ENCODE measurements at regions not wholly inside any gene's neighbourhood (a gene's known extent, or its start where the extent isn't known, plus 50 kb on each side); places are given as distances from the start of the nearest gene placed in this dataset.

DNA sequence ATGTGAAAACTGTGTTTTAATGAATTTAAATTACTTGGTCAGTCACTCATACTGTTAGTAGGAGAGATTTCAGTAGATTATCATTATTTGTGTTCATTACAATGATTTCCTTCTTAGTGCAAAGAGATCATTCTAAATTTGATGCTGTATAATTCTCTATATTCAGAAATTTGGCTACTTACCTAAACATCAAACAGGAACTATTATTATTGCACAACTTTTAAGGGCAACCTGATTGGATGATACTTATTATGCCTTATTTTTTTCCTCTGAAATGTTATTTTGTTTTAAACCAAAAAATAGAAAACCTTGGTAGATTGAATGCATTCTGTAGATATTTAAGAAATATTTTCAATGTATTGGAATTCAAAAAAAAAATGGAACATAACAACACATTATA, 436.4 kb upstream of the PCDH15 start:
- POLR2A ChIA-PET, result no interaction called here
- CTCF ChIA-PET, result no interaction called here
- TF ChIP-seq, protein P1, sequence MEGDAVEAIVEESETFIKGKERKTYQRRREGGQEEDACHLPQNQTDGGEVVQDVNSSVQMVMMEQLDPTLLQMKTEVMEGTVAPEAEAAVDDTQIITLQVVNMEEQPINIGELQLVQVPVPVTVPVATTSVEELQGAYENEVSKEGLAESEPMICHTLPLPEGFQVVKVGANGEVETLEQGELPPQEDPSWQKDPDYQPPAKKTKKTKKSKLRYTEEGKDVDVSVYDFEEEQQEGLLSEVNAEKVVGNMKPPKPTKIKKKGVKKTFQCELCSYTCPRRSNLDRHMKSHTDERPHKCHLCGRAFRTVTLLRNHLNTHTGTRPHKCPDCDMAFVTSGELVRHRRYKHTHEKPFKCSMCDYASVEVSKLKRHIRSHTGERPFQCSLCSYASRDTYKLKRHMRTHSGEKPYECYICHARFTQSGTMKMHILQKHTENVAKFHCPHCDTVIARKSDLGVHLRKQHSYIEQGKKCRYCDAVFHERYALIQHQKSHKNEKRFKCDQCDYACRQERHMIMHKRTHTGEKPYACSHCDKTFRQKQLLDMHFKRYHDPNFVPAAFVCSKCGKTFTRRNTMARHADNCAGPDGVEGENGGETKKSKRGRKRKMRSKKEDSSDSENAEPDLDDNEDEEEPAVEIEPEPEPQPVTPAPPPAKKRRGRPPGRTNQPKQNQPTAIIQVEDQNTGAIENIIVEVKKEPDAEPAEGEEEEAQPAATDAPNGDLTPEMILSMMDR (IDR thresholded peaks at IDR 0.05; ENCODE audit: low read depth, low read length), result no peak
- no peak overlapping the region for H3K27ac ChIP-seq (ENCODE audit: low read depth, low read length)
- no peak overlapping the region for H3K4me3 ChIP-seq (ENCODE audit: low read depth, low read length)
- DNase-seq (ENCODE audit: low read depth, low spot score), result no peak
- no peaks in the 10 kb centered on the region for H3K9me3 ChIP-seq (ENCODE audit: control insufficient read depth, insufficient read depth, low read length)
- H3K27me3 ChIP-seq (ENCODE audit: control insufficient read depth, insufficient read depth, low read length), result no peaks in the 10 kb centered on the region

DNA sequence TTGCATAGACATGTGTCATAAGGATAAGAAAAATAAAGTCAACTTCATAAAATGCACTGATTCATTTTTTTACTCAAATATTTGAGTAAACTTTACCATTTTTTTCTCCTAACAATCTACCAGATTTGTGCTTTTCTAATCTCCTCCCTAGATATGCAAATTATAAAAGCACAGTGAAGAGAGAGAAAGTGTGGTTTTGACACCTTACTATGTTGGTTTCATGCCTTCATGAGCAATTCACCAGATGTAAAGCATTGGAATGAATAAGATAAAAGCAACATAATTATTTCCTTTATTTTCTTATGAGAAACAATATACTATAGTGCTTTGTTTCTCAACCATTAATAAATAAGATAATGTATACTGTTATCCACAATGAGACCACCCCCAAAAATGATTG, 432.5 kb upstream of the PCDH15 start:
- POLR2A ChIA-PET, result no interaction called here
- TF ChIP-seq, protein P1 (IDR thresholded peaks at IDR 0.05; ENCODE audit: low read depth, low read length), result no peak
- Histone ChIP-seq H3K9me3 (ENCODE audit: control insufficient read depth, insufficient read depth, low read length) (no peaks in the 10 kb centered on the region), H3K4me3 (ENCODE audit: low read depth, low read length) (no peak overlapping the region), H3K27ac (ENCODE audit: low read depth, low read length) (no peak overlapping the region), H3K27me3 (ENCODE audit: control insufficient read depth, insufficient read depth, low read length) (no peaks in the 10 kb centered on the region)
- CTCF ChIA-PET, result no interaction called here
- no peak for DNase-seq (ENCODE audit: low read depth, low spot score)

DNA sequence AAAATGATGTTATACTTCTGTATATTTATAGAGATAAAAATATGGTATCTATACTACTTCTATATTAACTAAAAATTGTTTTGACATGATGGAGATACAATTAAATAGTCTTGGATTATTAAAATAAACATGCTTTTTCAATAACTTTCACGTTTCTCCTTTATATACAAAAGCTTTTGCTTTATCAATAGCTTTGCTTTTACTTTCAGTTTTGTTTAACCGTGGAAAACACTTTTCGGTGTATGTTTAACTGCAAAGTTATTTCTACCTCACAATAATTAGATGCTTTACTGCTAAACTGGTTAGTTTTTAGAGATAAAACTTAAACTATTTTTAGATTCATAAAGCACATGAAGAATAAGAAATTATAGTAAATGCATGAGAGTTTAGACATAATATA, 432.1 kb upstream of the PCDH15 start:
- H3K4me3 ChIP-seq (ENCODE audit: low read depth, low read length), result no peak overlapping the region
- ChIA-PET CTCF (no interaction called here), POLR2A (no interaction called here)
- H3K27me3 ChIP-seq (ENCODE audit: control insufficient read depth, insufficient read depth, low read length), result no peaks in the 10 kb centered on the region
- H3K9me3 ChIP-seq (ENCODE audit: control insufficient read depth, insufficient read depth, low read length), result no peaks in the 10 kb centered on the region
- no peak overlapping the region for H3K27ac ChIP-seq (ENCODE audit: low read depth, low read length)
- TF ChIP-seq, protein P1 (IDR thresholded peaks at IDR 0.05; ENCODE audit: low read depth, low read length), result no peak
- DNase-seq (ENCODE audit: low read depth, low spot score), result no peak

DNA sequence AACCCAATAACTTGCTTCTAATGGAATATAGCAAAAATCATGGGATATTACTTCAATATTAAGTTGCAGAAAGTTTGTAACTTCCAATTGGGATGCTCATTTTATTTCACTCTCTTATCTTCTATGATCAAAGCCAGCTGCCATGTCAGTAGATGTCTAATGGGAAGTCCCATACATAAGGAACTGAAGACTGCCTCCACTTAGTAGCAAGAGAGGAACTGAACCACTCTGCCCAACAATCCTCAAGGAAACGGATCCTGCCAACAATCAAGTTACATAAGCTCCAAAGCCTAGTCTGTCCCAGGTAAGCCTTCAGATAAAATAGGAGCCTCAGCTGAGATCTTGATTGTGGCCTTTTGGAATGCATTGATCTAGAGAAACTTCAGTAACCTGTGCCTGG, 431.5 kb upstream of the PCDH15 start:
- CTCF ChIA-PET, result no interaction called here
- DNase-seq (ENCODE audit: low read depth, low spot score), result no peak
- POLR2A ChIA-PET, result no interaction called here
- Histone ChIP-seq H3K27ac (ENCODE audit: low read depth, low read length) (no peak overlapping the region), H3K4me3 (ENCODE audit: low read depth, low read length) (no peak overlapping the region), H3K27me3 (ENCODE audit: control insufficient read depth, insufficient read depth, low read length) (no peaks in the 10 kb centered on the region), H3K9me3 (ENCODE audit: control insufficient read depth, insufficient read depth, low read length) (no peaks in the 10 kb centered on the region)
- TF ChIP-seq, protein P1 (IDR thresholded peaks at IDR 0.05; ENCODE audit: low read depth, low read length), result no peak

DNA sequence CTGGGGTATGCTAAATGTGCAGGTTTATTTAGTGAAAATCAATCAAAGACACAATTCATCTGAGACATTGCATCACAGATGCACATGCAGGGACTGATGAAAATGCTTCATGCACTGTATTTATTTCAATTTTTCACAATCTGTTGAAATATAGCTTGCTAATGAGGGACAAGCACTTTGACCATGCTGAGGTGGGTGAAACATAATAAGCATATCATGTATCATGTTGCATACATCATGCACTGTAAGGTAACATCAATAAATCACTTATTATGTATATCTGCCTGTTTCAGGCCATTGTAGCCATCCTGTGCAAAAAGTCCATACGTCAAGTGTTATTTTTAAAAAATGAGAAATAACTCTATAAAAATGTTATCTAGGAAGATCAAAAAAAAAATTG, 426.9 kb upstream of the PCDH15 start:
- POLR2A ChIA-PET, result no interaction called here
- DNase-seq (ENCODE audit: low read depth, low spot score), result no peak
- H3K9me3 ChIP-seq (ENCODE audit: control insufficient read depth, insufficient read depth, low read length), result no peaks in the 10 kb centered on the region
- no peak overlapping the region for H3K27ac ChIP-seq (ENCODE audit: low read depth, low read length)
- CTCF ChIA-PET, result no interaction called here
- H3K27me3 ChIP-seq (ENCODE audit: control insufficient read depth, insufficient read depth, low read length), result no peaks in the 10 kb centered on the region
- TF ChIP-seq, protein P1 (IDR thresholded peaks at IDR 0.05; ENCODE audit: low read depth, low read length), result no peak
- H3K4me3 ChIP-seq (ENCODE audit: low read depth, low read length), result no peak overlapping the region
